WERI-Rb-1 (cell line): ENCODE measurements at regions not wholly inside any gene's neighbourhood (a gene's known extent, or its start where the extent isn't known, plus 50 kb on each side); places are given as distances from the start of the nearest gene placed in this dataset.

Source experiments
- DNase-seq: peaks from one replicate; pipeline ENCODE4 v3.0.0-alpha.2; 2020
- H3K27ac ChIP-seq: fragments of 250-450 bp; sonication (Bioruptor Pico); 2 replicates; pipeline ENCODE4 v1.5.1; 2020; ENCODE audit warnings: mild to moderate bottlenecking, moderate library complexity
- H3K27me3 ChIP-seq: fragments of 250-450 bp; sonication (Bioruptor Pico); 2 replicates; pipeline ENCODE4 v1.5.1; 2021; ENCODE audit warnings: mild to moderate bottlenecking, low read depth, moderate library complexity; ENCODE audit not compliant: insufficient read depth, severe bottlenecking
- H3K36me3 ChIP-seq: fragments of 250-450 bp; sonication (Bioruptor Pico); 2 replicates; pipeline ENCODE4 v1.5.1; 2020; ENCODE audit warnings: mild to moderate bottlenecking, moderate library complexity
- H3K4me3 ChIP-seq: 2 replicates; pipeline ENCODE4 v1.5.1; 2011; ENCODE audit warnings: low read depth, mild to moderate bottlenecking, control low read depth, low read length
- H3K9me3 ChIP-seq: fragments of 250-450 bp; sonication (Bioruptor Pico); 2 replicates; pipeline ENCODE4 v1.5.1; 2021; ENCODE audit warnings: mild to moderate bottlenecking, moderate library complexity; ENCODE audit not compliant: severe bottlenecking
- TF ChIP-seq, protein P1 (sequence below): IDR thresholded peaks from 2 replicates; pipeline ENCODE4 v1.5.1; 2011; ENCODE audit warnings: low read depth, mild to moderate bottlenecking, control low read depth, inconsistent platforms, low read length

DNA sequence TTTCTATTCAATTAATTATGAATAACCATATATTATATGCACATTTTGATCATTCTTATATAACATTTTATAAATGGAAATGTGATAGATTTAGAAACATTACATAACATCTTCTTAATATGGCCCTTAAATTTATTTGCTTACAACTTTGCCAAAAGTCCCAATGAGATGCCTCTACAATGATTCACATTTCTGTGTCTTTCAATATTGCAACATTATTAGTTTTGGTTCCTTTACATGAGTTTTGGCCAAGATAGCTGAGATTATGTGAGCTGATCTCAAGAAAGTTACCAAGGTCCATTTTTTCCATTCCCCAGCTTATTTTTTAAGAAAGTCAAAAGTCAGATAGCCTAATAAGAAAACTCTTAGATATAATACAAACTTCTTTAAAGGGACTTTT, 361.2 kb downstream of the PCDH7 start:
- TF ChIP-seq, protein P1, sequence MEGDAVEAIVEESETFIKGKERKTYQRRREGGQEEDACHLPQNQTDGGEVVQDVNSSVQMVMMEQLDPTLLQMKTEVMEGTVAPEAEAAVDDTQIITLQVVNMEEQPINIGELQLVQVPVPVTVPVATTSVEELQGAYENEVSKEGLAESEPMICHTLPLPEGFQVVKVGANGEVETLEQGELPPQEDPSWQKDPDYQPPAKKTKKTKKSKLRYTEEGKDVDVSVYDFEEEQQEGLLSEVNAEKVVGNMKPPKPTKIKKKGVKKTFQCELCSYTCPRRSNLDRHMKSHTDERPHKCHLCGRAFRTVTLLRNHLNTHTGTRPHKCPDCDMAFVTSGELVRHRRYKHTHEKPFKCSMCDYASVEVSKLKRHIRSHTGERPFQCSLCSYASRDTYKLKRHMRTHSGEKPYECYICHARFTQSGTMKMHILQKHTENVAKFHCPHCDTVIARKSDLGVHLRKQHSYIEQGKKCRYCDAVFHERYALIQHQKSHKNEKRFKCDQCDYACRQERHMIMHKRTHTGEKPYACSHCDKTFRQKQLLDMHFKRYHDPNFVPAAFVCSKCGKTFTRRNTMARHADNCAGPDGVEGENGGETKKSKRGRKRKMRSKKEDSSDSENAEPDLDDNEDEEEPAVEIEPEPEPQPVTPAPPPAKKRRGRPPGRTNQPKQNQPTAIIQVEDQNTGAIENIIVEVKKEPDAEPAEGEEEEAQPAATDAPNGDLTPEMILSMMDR, result no peak

DNA sequence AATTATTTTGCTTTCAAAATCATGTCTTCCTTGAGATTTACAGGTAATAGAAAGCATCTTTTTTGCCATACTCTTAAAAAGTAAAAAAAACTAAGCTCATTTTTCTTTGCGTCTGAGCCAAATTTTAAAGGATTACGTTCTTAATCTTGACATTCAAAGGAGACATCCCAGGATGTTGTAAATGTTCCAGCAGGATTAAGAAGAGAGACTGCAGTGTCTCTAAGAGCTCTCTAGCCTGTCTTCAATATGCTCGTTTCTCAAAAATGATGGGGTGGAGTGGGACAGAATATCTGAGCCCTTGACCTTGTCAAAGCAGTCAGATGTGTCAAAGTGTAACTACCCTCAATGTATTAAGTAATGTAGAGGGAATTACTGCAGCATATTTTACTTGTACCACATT, 363.3 kb downstream of the PCDH7 start:
- H3K27me3 ChIP-seq, result no peaks in the 10 kb centered on the region
- no peaks in the 10 kb centered on the region for H3K36me3 ChIP-seq
- no peak for DNase-seq
- no peaks in the 10 kb centered on the region for H3K9me3 ChIP-seq
- no peak overlapping the region for H3K4me3 ChIP-seq
- H3K27ac ChIP-seq, result no peak overlapping the region
- TF ChIP-seq, protein P1, result no peak

More for the DNA sequence above, 361.2 kb downstream of the PCDH7 start:
- no peak overlapping the region for H3K4me3 ChIP-seq
- no peaks in the 10 kb centered on the region for H3K36me3 ChIP-seq
- no peak overlapping the region for H3K27ac ChIP-seq
- no peak for DNase-seq
- H3K9me3 ChIP-seq, result no peaks in the 10 kb centered on the region
- no peaks in the 10 kb centered on the region for H3K27me3 ChIP-seq

DNA sequence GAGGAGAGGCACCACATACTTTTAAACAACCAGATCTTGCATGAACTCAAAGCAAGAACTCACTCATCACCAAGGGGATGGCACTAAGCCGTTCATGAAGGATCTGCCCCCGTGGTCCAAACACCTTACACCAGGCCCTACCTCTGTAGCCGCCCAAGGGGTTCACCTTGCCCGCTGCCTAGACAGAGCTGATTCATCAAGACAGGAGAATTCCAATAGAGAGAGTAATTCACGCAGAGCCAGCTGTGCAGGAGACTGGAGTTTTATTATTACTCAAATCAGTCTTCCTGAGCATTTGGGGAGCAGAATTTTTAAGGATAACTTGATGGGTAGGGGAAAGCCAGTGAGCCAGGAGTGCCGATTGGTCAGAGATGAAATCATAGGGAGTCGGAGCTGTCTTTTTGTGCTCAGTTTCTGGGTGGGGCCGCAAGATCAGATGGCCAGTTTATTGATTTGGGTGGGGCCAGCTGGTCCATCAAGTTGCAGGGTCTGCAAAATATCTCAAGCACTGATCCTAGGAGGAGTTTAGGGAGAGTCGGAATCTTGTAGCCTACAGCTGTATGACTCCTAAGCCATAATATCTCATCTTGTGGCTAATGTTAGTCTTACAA, 364.7 kb downstream of the PCDH7 start:
- Histone ChIP-seq H3K27me3 (no peaks in the 10 kb centered on the region), H3K27ac (no peak overlapping the region), H3K9me3 (no peaks in the 10 kb centered on the region), H3K36me3 (no peaks in the 10 kb centered on the region), H3K4me3 (no peak overlapping the region)
- TF ChIP-seq, protein P1, result no peak
- DNase-seq, result no peak

DNA sequence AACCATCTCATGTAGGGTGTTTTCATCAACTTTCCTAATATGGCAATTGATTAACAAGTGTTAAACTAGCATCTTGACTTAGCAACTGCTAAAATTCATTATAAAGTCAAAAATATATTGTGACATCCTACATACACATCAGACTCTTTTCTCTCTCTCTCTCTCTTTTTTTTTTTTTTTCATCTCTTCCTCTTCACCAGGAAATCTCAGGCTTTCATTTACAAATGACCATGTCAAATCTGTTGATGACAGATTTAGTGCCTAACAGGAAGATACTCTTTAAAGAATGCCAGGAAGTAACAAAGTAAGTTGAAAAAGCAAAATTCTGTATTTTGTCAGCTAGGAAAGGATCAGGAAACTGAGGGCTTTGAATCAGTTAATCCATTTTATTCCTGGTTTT, 365.5 kb downstream of the PCDH7 start:
- H3K27me3 ChIP-seq, result no peaks in the 10 kb centered on the region
- H3K9me3 ChIP-seq, result no peaks in the 10 kb centered on the region
- TF ChIP-seq, protein P1, result no peak
- H3K27ac ChIP-seq, result no peak overlapping the region
- DNase-seq, result no peak
- no peak overlapping the region for H3K4me3 ChIP-seq
- no peaks in the 10 kb centered on the region for H3K36me3 ChIP-seq

DNA sequence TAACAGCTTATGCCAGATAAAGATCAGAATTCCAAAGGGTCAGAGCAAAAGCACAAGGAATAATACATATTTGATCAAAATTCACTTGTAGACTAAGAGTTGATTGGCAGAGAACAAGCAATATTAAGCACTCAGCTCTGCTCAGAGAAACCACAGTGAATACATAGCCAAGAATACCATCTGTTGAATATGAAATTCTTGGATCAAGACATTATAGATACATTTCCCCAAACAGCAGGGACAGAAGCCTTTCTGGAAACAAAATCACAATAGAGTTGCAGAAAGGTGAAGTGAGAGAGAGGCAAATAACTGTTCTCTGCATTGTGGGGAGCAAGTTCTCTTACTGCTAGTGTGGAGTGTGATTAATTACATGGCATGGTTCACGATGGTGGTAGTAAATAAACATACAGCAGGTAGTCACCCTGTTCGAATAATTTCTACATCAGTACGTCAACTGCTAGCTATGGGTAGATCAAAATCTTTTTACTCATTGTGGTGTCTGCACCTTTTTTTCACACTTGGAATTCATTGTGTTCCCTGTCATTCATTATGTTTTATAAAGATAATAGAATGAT, 366.7 kb downstream of the PCDH7 start:
- no peaks in the 10 kb centered on the region for H3K9me3 ChIP-seq
- H3K27ac ChIP-seq, result no peak overlapping the region
- H3K4me3 ChIP-seq, result no peak overlapping the region
- H3K36me3 ChIP-seq, result no peaks in the 10 kb centered on the region
- DNase-seq, result no peak
- TF ChIP-seq, protein P1, result no peak
- no peaks in the 10 kb centered on the region for H3K27me3 ChIP-seq

DNA sequence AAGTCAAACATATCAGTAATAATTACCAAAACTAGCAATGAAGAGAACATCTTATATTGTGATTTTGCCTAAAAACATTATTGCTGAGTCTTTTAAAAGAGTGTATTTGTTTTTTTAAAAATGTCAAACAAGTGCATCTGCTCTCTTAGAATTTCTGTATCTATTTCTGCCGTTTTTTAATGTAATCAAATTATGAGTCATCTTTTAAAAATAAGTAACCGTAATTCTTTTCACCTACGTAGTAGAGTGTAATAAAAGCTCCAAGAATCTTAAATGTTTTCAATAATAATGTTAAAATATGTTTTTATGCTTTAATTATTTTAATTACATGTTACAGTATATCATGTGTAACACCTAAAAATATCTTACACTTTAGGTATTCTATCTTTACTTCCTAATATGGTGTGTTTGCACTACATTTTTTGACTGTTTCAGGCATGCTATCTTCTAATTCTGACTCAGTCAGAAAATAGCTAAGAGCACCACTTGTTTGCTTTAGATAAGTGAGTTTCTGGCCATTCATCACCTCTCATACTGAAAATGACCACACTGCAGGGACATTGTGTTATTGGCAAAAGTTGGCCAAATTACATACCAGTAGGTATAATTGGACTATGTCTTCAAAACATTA, 368.5 kb downstream of the PCDH7 start:
- TF ChIP-seq, protein P1, result no peak
- no peak overlapping the region for H3K4me3 ChIP-seq
- no peaks in the 10 kb centered on the region for H3K27me3 ChIP-seq
- H3K9me3 ChIP-seq, result no peaks in the 10 kb centered on the region
- no peak overlapping the region for H3K27ac ChIP-seq
- no peak for DNase-seq
- H3K36me3 ChIP-seq, result no peaks in the 10 kb centered on the region
